HTR-8/SVneo (cell line): ENCODE measurements at regions not wholly inside any gene's neighbourhood (a gene's known extent, or its start where the extent isn't known, plus 50 kb on each side); places are given as distances from the start of the nearest gene placed in this dataset.

ENCODE experiments used
- DNase-seq: peaks from one replicate; pipeline ENCODE4 v3.0.0; 2011; ENCODE audit warnings: low spot score, mixed read lengths; ENCODE audit not compliant: insufficient read length
- FAIRE-seq: peaks from 2 replicates; lab custom pipeline; 2011; peaks lifted over from hg19 to GRCh38; lab: Jason Lieb, UNC

DNA sequence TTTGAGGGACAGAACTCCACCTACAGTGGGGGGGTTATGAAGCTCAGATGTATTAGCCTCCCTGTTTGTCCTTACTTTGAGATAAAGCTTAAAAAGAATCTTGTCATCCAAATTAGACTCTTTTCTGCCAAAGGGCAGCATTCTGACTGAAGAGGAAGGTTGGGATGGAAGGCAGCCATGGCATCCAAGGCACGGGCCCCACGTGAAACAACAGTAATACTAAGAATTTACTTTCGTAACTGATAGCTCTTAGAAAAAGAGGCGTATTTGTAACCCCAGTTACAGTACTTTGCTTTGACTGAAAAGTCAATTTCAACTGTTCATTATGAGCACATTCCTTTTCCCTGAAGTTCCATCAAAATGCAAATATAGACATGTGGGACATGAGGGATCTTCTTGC lies 168.5 kb downstream of the ARRDC3 start:
- FAIRE-seq (no peak), DNase-seq (no peak)
